T-helper 17 cell (primary cell): ENCODE measurements at regions not wholly inside any gene's neighbourhood (a gene's known extent, or its start where the extent isn't known, plus 50 kb on each side); places are given as distances from the start of the nearest gene placed in this dataset.

Source experiments
- ATAC-seq: fragments of 150-1000 bp; cut with Tn5 transposase; 2 replicates; pipeline ENCODE4 v1.10.0; 2021; ENCODE audit warnings: mild to moderate bottlenecking, moderate library complexity
- DNase-seq, 3 donors: peaks; one replicate each; pipeline versions ENCODE4 v3.0.0 to v3.0.0-alpha.2; 2020 to 2021
- H3K9me3 ChIP-seq: one replicate; pipeline ENCODE4 v1.7.0; 2013; ENCODE audit warnings: low read length, mild to moderate bottlenecking; ENCODE audit not compliant: control insufficient read depth, poor library complexity, severe bottlenecking
- H3K27ac Mint-ChIP-seq: one replicate; pipeline ENCODE4 v1.8.0; 2022; ENCODE audit warnings: mild to moderate bottlenecking, moderate library complexity, mixed read lengths
- H3K27me3 Mint-ChIP-seq: one replicate; pipeline ENCODE4 v1.8.0; 2022; ENCODE audit warnings: mixed read lengths
- H3K36me3 Mint-ChIP-seq: one replicate; pipeline ENCODE4 v1.8.0; 2022; ENCODE audit warnings: low read depth, mixed read lengths
- H3K4me1 Mint-ChIP-seq: one replicate; pipeline ENCODE4 v1.8.0; 2022; ENCODE audit warnings: mild to moderate bottlenecking, mixed read lengths
- H3K4me3 Mint-ChIP-seq: one replicate; pipeline ENCODE4 v1.8.0; 2022; ENCODE audit warnings: mild to moderate bottlenecking, moderate library complexity, mixed read lengths

- peaks cover 69% of the 10 kb centered on the region for H3K27me3 Mint-ChIP-seq
- no peak for DNase-seq
- no peak overlapping the region for H3K27ac Mint-ChIP-seq
- peaks cover 4% of the 10 kb centered on the region for H3K4me1 Mint-ChIP-seq
- ATAC-seq, result no peak
- H3K9me3 ChIP-seq, result no peaks in the 10 kb centered on the region
- no peaks in the 10 kb centered on the region for H3K36me3 Mint-ChIP-seq
- H3K4me3 Mint-ChIP-seq, result no peak overlapping the region
These were observed 56.1 kb upstream of the ACAN start for GRCh38 chr15:88747111-88747510.

GRCh38 chr15:88747631-88748030, 55.6 kb upstream of the ACAN start:
- no peak for ATAC-seq
- Mint-ChIP-seq H3K4me1 (peaks cover 4% of the 10 kb centered on the region), H3K4me3 (no peak overlapping the region), H3K27ac (no peak overlapping the region), H3K36me3 (no peaks in the 10 kb centered on the region), H3K27me3 (peaks cover 65% of the 10 kb centered on the region)
- DNase-seq, result no peak
- no peaks in the 10 kb centered on the region for H3K9me3 ChIP-seq

GRCh38 chr15:88748081-88748480, 55.2 kb upstream of the ACAN start:
- DNase-seq (no peak), ATAC-seq (no peak)
- Mint-ChIP-seq H3K4me3 (no peak overlapping the region), H3K36me3 (no peaks in the 10 kb centered on the region), H3K27me3 (peaks cover 66% of the 10 kb centered on the region), H3K27ac (no peak overlapping the region), H3K4me1 (peaks cover 4% of the 10 kb centered on the region)
- H3K9me3 ChIP-seq, result no peaks in the 10 kb centered on the region

GRCh38 chr15:88748651-88749050, 54.6 kb upstream of the ACAN start:
- ATAC-seq, result no peak
- Mint-ChIP-seq H3K36me3 (no peaks in the 10 kb centered on the region), H3K27ac (no peak overlapping the region)

GRCh38 chr15:88749699-88750098, 53.5 kb upstream of the ACAN start:
- DNase-seq (no peak), ATAC-seq (no peak)
- H3K4me3 Mint-ChIP-seq, result no peak overlapping the region
- H3K27me3 Mint-ChIP-seq, result peaks cover 54% of the 10 kb centered on the region
- H3K9me3 ChIP-seq, result no peaks in the 10 kb centered on the region
- H3K36me3 Mint-ChIP-seq, result no peaks in the 10 kb centered on the region
- H3K4me1 Mint-ChIP-seq, result peaks cover 4% of the 10 kb centered on the region
- no peak overlapping the region for H3K27ac Mint-ChIP-seq

More at GRCh38 chr15:88748651-88749050, 54.6 kb upstream of the ACAN start:
- DNase-seq, result no peak
- H3K4me3 Mint-ChIP-seq, result no peak overlapping the region
- H3K27me3 Mint-ChIP-seq, result peaks cover 64% of the 10 kb centered on the region
- no peaks in the 10 kb centered on the region for H3K9me3 ChIP-seq
- peaks cover 4% of the 10 kb centered on the region for H3K4me1 Mint-ChIP-seq

GRCh38 chr15:88752501-88752900, 50.7 kb upstream of the ACAN start:
- H3K27me3 Mint-ChIP-seq, result peaks cover 35% of the 10 kb centered on the region
- ATAC-seq, result no peak
- H3K4me1 Mint-ChIP-seq, result no peaks in the 10 kb centered on the region
- H3K36me3 Mint-ChIP-seq, result no peaks in the 10 kb centered on the region
- no peak overlapping the region for H3K4me3 Mint-ChIP-seq
- DNase-seq, result no peak
- H3K27ac Mint-ChIP-seq, result peak overlapping the region; percentile 49
- H3K9me3 ChIP-seq, result no peaks in the 10 kb centered on the region

DNA sequence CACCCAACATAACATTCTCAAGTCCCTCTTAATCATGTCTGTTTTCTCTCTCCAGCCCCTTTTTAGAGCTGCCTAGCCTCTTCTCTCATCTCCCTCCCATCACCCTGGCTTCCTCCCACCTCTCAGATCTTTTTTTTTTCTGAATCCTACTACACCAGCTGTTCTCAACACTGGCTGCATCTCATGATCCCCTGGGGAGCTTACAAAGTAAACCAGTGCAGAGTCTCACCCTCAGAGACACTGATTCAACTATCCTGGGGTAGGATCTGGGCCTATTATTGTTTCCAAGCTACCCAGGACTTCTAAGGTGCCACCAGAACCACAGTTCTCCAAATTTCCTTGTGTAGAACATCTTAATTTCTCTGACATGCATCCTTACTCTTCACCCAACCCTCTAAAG, 50.3 kb upstream of the ACAN start:
- peak overlapping the region; percentile 49 for H3K27ac Mint-ChIP-seq
- ATAC-seq (no peak), DNase-seq (no peak)
- H3K9me3 ChIP-seq, result no peaks in the 10 kb centered on the region
- no peaks in the 10 kb centered on the region for H3K4me1 Mint-ChIP-seq
- H3K4me3 Mint-ChIP-seq, result no peak overlapping the region
- peaks cover 33% of the 10 kb centered on the region for H3K27me3 Mint-ChIP-seq
- no peaks in the 10 kb centered on the region for H3K36me3 Mint-ChIP-seq
